HG03457 (cell line): ENCODE measurements at regions not wholly inside any gene's neighbourhood (a gene's known extent, or its start where the extent isn't known, plus 50 kb on each side); places are given as distances from the start of the nearest gene placed in this dataset.
"Not testable (repeated sequence)": the region's sequence is repeated elsewhere in the genome, so short reads cannot be mapped to it uniquely, and the experiment has no call there.

Source experiments
- ATAC-seq: cut with Tn5 transposase; IDR thresholded peaks from one replicate; pipeline ENCODE4 v1.9.1; 2021; ENCODE audit warnings: moderate number of reproducible peaks; ENCODE audit not compliant: unreplicated experiment

DNA sequence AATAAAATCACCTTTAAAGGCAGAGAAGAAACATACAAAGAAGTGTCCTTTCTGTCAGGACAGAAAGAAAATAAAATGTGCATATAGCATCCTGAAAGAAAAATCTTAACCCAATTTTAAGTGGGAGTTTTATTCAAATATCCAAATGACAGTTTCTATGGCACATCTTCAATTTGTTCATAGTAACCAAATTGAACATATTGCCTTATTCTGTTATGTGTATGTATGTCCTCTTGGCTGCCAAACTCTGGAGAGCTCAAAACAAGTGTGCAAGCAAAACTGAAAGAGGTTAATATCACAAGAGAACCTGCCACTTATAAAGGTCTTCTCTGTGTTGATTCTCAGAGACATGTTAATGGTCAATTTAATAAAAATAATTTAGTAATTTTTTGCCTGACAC is 334.7 kb downstream of the BCKDHB start:
- no peak for ATAC-seq

DNA sequence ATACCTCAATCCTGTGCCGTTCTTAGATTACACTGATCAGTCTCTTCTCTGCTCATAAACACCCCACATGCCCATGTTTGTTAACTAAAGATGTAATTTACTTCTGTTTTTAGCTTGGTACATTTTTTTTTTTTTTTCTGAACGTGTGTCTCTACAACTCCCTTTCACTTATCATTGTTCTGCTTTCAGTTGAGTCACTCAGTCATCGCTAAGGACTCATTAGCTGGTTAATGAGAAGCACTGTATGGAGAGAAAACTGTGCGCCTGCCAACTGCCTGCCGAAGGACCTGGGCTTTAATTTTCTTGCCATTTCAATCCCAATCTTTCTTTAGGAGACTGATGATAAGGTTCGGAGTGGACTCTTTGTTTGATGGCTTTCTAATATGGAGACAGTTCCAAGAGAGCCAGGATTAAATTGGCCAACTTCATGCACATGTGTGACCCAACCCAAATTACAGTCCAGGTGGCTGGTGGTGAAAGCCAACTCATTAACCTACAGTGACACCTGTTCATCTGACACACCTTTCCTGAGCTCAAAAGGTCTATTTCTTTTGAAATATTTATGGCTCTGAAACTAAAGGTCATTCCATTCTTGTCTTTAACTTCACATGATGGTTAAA is 334.1 kb downstream of the BCKDHB start:
- ATAC-seq, result no peak

DNA sequence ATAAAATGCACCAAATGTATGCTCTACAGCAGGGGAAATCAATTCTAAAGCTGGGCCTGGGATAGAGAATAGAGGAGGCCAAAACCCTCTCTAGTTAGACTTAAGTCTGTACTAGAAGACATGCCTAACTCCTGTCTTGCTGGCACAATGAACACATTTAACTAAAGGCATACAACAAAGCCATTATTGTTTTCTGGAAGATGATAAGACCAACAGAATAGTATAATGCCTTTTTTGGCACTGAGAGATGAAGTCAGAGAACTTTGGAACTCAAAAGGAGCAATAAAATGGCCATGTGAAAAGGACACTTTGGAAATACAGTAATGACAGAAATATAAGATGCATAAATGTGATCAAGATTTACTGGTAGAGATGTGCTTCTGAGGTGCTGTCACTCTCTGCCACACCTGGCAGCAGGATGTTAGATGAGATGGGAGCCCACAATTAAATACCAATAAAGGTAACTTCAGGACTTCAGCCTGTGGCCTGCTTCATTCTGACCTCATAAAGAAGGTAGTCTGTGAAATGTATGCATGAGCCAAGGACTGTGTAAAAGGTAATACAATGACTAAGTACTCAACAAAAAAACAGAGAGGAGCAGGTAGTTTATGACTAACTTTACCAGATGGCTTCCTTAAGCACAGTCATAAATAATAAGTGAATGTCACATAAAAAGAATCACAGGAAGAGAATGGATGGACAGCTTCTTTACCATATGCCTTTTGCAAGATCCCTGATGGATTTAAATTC is 333.4 kb downstream of the BCKDHB start:
- no peak for ATAC-seq

DNA sequence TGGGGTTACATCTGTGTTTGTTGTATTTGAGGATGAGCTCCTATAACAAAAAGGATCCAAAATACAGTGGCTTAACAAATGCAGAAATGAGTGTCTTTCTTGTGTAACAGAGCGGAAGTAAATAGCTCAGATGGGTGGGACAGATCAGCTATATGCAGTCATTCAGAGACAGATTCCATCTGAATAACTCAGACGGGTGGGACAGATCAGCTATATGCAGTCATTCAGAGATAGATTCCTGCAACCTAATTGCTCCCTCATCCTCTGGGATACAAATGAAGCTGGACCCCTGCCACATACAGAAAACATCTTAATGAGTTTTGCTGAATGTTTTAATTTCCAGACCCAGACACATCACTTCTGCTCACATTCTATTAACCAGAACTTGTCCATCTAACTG is 332.3 kb downstream of the BCKDHB start:
- no peak for ATAC-seq

DNA sequence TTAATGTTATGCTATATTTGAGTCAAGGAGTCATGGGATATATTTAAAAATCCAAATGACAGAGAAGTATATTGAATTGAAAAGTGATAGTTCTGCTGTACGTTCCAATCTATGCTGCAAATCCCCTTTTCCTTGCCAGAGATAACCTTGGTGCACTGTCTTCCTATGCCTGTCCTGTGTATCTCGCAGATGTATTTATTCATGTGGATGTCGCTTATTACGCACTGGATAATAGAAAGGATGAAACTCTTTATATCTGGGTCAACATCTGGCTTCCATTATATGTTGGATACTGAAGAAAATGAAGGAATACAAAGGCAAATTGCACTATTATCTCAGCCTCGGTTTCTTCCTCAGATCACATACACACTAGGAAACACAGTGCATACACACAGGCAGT is 331.3 kb downstream of the BCKDHB start:
- ATAC-seq, result no peak

DNA sequence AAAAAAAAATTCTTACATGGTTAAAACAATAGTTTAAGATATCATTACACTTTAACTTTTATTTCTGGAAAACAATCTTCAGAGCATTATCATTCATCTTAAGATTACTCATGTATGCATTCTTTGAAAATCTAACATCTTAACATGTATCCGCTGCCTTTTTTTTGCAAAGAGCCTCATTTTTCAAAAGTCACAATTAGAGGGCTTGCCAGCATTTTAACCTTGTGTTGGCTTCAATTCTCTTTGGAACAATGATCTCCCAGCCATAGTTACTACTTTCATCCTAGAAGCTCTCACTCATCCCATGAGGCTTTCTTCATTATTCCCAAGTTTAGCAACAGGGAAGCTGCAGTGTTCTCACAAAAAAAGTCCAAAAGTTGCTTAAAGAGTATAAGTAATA is 330.8 kb downstream of the BCKDHB start:
- ATAC-seq, result no peak

DNA sequence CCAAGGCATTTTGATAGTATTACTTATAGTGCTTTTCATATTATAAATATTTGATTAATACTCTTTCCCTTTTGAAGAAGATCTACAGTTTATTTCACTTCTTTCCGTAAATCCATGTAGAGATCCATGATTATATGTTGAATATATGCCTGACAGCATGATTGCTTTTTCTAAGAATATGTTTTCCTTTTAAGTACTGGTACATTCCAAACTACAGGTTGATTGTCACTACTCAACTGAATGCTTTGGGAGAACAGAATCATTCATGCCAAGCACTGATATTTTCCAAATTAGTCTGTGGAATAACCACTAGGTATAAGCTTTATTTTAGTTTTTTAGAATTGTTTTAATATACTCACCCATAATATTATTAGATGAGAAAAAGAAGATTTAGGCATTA is 330.2 kb downstream of the BCKDHB start:
- no peak for ATAC-seq

DNA sequence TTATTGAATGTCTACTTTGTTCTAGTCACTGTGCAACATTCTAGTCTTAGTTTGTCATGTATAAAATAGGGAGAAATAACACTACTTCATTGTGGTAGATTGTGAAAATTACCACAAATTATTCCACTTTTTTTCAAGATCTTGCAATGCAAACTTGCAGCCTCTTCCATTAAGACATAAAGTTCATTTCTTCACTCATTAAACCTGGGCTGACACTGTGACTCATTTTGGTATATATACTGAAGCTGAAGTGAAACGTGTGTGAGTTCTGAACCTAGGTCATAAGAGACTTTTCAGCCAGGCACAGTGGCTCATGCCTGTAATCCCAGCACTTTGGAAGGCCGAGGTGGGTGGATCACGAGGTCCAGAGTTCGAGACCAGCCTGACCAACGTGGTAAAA is 329.0 kb downstream of the BCKDHB start:
- no peak for ATAC-seq

DNA sequence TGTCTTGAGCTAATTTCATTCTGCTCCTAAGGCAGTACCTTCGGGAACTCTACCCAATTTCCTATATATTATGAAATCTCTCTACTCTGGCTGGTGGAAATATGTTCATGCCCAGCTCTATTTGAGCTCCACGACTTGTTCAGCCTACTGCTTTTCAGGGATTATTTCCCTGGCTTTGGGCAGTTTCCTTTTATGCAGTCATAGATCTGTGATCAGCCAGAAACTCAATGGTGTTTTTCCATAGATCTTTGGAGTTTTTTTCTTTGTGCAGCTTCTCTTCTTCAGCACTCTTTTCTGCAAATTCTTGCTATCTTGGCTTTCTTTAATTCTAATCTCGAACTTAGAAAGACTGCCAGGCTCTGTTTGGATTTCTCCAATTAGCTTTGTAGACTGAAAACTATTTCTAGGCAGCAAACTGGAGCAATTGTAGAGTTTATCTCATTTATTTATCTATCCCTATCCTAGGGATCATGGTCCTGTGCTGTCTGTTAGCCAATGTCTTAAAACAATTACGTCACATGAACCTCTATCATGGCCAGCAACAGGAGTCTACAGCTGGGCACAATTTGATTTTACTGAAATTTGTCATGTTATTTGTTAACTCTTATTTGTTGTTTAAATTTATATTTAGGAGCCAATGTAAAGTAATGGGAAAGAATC is 328.4 kb downstream of the BCKDHB start:
- ATAC-seq, result no peak

DNA sequence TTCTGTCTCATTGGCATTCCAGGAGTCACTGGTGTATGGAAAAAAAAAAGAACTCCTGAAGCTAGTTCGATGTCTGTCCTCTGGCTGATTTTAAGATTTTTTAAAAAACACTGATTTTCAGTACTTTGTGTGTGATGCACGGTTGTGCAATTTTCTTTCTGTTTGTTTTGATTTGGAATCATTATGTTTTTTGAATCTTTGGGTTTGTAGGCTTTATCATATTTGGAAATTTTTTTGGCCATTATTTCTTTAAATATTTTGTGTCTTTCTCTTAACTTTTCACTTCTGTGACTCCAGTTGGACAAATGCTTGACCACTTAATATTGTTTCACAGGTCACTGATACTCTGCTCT is 327.2 kb downstream of the BCKDHB start:
- ATAC-seq, result no peak

DNA sequence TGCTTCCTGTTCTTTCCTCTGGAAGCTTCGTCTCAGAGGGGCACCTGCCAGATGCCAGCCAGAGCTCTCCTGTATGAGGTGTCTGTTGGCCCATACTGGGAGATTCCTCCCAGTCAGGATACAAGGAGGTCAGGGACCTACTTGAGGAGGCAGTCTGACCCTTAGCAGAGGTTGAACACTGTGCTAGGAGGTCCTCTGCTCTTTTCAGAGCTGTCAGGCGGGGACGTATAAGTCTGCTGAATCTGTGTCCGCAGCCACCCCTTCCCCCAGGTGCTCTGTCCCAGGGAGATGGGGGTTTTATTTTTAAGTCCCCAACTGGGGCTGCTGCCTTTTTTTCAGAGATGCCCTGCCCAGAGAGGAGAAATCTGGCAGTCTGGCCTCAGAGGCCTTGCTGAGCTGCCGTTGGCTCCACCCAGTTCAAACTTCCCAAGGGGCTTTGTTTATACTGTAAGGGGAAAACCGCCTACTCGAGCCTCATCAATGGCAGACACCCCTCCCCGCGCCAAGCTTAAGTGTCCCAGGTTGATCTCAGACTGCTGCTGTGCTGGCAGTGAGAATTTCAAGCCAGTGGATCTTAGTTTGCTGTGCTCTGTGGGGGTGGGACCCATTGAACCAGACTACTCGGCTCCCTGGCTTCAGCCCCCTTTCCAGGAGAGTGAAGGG is 326.7 kb downstream of the BCKDHB start:
- no peak for ATAC-seq

DNA sequence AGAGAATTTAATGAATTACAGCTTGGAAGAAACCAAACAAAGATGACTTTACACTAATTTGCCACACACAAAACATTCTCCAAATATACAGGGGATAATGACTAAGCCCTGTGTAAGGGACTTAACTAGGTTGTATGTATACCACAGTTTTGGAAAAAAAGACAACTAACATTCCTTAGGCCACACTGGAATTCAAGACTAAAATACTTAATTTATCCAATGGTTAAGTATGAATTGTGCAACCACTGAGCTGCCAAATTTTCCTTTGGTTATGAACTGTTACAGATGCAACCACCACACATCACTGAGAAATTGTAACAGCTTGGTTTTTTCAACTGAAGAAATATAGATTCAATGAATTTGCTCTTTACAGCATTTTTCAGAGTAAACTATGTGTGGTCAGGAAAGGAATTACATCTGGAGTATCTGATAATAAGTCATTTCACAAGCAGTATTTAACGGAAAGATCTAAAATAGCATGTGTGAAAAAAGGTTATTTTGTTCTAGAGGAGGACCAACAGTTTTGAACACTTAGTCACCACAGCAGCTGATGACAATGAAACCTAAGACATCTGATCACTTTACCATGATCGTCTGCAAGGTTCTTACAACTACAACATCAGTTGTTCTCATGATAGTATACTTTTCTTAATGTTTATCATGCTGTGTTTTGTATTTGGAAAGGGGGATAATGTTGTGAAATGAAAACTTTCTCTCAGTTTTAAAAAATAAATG is 318.8 kb downstream of the BCKDHB start:
- no peak for ATAC-seq

DNA sequence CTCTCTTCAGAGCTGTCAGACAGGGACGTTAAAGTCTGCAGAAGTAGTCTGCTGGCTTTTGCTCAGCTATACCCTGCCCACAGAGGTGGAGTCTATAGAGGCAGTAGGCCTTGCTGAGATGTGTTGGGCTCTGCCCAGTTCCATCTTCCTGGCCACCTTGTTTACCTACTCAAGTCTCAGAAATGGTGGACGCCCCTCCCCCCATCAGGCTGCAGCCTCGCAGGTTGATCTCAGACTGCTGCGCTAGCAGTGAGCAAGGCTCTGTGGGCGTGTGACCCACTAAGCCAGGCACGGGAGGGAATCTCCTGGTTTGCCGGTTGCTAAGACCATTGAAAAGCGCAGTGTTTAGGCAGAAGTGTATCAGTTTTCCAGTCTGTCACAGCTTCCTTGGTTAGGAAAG is 305.0 kb downstream of the BCKDHB start:
- no peak for ATAC-seq

DNA sequence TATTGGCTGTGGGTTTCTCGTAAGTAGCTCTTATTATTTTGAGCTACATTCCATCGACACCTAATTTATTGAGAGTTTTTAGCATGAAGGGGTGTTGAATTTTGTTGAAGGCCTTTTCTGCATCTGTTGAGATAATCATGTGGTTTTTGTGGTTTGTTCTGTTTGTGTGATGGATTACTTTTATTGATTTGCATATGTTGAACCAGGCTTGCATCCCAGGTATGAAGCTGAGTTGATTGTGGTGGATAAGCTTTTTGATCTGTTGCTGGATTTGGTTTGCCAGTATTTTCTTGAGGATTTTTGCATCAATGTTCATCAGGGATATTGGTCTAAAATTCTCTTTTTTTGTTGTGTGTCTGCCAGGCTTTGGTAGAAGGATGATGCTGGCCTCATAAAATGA is 301.5 kb downstream of the BCKDHB start:
- not testable (repeated sequence) for ATAC-seq

DNA sequence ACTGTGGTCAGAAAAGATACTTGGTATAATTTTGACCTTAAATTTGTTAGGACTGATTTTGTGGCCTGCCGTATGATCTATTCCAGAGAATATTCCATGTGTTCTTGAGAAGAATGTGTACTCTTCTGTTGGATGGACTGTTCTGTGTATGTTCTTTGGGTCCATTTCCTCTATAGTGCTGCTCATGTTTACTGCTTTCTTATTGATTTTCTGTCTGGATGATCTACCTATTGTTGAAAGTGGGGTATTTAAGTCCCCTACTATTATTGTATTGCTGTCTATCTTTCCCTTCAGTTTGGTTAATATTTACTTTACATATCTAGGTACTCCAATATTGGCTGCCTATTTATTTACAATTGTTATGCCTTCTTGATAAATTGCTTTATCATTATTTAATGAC is 298.4 kb downstream of the BCKDHB start:
- ATAC-seq, result no peak

DNA sequence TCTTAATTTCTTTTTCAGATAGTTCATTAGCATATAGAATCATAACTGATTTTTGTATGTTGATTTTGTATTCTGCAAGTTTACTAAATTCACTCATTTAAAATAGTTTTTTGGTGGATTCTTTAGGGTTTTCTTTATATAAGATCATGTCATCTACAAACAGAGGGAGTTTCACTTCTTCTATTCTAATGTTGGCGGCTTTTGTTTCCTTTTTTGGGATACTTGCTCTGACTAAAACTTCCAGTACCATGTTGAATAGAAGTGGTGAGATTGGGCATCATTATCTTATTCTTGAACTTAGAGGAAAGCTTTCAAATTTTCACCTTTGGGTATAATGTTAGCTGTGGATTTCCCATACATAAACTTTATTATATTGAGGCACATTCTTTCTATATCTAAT is 296.9 kb downstream of the BCKDHB start:
- no peak for ATAC-seq

DNA sequence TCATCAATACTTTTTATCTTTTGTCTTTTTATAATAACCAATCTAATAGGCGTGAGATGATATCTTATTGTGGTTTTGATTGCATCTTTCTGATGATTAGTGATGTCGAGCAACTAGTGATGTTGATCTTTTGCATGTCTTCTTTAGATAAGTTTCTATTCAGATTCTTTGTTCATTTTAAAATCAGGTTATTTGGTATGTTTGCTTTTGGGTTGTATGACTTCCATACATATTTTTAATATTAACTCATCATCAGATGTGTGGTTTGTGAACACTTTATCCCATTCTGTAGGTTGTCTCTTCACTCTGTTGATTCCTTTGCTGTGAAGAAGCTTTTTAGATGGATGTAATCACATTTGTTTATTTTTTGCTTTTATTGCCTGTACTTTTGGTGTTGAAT is 295.8 kb downstream of the BCKDHB start:
- no peak for ATAC-seq
